Upper lobe of left lung (tissue), 4 donors: ENCODE measurements at regions not wholly inside any gene's neighbourhood (a gene's known extent, or its start where the extent isn't known, plus 50 kb on each side); places are given as distances from the start of the nearest gene placed in this dataset.

Experiments
- CTCF ChIP-seq, 6 experiments: fragments of 450-650 bp in 4 of 6; fragments of 200-600 bp in 2 of 6; sonication (generic) in 2 of 6; IDR thresholded peaks; one replicate each; pipeline ENCODE4 v1.5.1; 2016 to 2019; ENCODE audit warnings: antibody characterized with exemption in 6 of 6
- EP300 ChIP-seq, 4 donors: sonication (generic); formaldehyde crosslinking; IDR thresholded peaks; one replicate each; pipeline ENCODE4 v1.5.1; 2017; ENCODE audit warnings: antibody characterized with exemption in 4 of 4, control low read depth in 2 of 4

DNA sequence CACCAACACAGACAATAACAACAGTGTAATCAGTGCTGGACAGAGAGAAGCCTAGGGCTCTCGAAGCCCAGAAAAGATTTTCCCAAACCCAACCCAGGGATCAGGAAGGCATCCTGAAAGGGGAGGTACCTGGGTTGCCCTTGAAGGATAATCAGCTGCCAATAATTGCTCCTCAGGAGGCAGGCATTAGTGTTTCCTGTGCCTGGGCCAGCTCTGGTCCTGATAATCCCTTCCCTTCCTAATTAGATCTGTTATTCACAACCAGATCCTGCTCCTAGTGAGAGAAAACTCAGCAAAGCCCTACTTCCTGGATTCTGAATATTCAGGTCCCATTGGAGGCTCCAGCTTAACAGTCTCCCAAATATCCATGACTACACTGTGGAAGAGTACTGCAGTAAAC lies 117.4 kb downstream of the DMRTA2 start:
- TF ChIP-seq CTCF (IDR thresholded peaks at IDR 0.05) (no peak), EP300 (IDR thresholded peaks at IDR 0.05) (no peak)
